ENCODE measurements at regions not wholly inside any gene's neighbourhood (a gene's known extent, or its start where the extent isn't known, plus 50 kb on each side); places are given as distances from the start of the nearest gene placed in this dataset.

DNA sequence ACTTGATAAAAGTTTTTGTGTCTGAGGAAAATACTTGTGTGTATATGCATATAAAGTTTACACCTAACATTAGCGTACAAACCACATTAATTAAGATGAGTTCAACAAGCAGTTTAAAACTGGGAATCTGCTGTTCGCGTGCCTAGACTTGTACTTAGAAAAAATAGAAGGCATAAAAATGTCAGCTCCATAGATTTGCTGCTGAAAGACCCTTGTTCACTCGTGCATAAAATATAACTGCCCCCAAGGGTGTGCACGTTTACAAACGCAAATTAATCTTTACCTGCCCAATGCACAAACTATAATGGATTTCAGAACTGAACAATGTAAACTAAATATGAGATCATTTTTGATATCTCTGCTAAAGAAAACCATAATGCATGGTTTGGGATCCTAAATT lies 392.3 kb upstream of the ADGRL2 start:
- TF ChIP-seq, protein P1, sequence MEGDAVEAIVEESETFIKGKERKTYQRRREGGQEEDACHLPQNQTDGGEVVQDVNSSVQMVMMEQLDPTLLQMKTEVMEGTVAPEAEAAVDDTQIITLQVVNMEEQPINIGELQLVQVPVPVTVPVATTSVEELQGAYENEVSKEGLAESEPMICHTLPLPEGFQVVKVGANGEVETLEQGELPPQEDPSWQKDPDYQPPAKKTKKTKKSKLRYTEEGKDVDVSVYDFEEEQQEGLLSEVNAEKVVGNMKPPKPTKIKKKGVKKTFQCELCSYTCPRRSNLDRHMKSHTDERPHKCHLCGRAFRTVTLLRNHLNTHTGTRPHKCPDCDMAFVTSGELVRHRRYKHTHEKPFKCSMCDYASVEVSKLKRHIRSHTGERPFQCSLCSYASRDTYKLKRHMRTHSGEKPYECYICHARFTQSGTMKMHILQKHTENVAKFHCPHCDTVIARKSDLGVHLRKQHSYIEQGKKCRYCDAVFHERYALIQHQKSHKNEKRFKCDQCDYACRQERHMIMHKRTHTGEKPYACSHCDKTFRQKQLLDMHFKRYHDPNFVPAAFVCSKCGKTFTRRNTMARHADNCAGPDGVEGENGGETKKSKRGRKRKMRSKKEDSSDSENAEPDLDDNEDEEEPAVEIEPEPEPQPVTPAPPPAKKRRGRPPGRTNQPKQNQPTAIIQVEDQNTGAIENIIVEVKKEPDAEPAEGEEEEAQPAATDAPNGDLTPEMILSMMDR (conservative IDR thresholded peaks at IDR 0.05; ENCODE audit: low read depth, low read length): no peak
- H3K4me3 ChIP-seq (ENCODE audit: low read length): no peak overlapping the region
- DNase-seq (ENCODE audit: low read depth): no peak

DNA sequence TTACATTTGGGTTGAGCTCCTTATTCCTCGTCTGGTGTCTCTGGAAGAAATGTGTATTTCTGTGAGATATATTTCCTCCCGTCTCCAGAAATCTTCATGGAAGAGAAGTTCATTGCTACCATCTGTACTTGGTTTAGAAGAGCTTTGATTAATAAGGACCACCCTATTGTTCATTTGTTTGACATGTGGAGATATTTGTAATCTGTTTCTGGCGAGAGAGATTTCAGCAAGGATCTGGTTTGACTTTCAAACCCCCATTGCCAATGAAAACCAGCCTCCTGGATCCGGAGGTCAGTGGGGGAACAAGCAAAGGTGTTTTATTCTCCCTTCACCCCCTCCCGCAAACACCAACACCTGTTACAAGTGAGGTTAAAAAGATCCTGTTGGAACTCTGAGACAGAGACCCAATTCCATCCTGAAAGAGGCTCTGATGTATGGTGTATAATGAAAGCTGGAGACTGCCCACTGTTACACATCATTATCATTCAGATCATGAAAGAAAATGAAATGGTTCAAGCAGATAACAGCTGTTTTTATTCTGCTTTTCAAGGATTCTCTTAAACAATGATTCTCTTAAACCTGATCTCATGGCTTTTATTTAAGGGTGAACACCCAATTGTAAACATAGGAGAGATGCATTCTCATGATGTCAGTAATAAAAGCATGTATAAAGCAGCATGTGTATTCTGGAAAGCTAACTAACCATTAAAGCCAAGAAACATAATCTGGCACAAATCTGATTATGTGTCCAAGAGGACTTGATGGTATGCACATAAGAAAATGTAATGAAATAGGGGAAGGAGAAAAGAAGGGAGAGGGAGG lies 393.5 kb upstream of the ADGRL2 start:
- TF ChIP-seq, protein P1 (conservative IDR thresholded peaks at IDR 0.05; ENCODE audit: low read depth, low read length): no peak
- no peak overlapping the region for H3K4me3 ChIP-seq (ENCODE audit: low read length)
- DNase-seq (ENCODE audit: low read depth): no peak

DNA sequence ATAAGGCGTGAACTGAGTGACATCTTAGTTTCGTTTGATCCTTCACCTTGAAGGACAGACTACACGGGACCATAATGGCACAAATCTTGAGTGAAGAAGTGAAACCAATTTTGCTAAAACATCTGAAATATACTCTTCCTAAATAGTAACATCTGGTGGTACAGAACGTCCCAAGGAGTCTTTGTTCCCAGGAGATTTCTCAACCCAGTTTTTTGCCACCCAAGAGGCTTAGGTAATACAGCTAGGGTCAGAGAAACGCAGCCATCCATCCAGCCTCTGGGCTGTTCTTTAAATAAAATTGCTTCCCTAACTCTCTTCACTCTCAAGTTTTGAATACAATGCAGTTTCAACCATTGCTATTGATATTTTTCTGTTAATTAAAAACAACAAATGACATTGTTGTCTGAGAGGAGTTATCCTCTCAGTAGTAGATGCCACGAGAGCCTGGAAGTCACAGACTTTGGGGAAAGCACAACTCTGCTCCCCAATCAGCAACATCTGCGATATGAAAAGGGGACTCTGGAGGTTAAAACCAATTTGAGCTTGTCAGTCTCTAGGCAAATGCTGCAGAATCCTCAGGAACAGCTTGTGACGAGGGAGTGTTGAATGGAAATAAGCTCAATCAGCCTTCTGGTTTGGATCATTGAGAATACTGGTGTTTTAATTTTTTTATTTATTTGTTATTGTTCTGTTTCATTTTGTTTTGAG lies 394.3 kb upstream of the ADGRL2 start:
- TF ChIP-seq, protein P1 (conservative IDR thresholded peaks at IDR 0.05; ENCODE audit: low read depth, low read length): no peak
- H3K4me3 ChIP-seq (ENCODE audit: low read length): no peak overlapping the region
- no peak for DNase-seq (ENCODE audit: low read depth)

DNA sequence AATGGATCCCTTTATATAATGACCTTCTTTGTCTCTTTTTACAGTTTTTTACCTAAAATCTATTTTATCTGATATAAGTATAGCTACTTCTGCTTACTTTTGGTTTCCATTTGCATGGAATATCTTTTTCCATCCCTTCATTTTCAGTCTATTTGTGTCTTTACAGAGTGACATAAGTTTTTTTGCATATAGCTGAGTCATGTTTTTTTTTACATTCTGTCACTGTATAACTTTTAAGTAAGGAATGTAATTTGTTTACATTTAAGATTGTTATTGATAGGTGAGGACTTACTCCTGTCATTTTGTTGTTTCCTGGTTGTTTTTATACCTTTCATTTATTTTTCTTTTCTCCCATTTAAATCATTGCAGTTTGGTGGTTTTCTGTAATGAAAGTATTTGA lies 402.7 kb upstream of the ADGRL2 start:
- TF ChIP-seq, protein P1 (conservative IDR thresholded peaks at IDR 0.05; ENCODE audit: low read depth, low read length): no peak
- no peak for DNase-seq (ENCODE audit: low read depth)
- no peak overlapping the region for H3K4me3 ChIP-seq (ENCODE audit: low read length)

DNA sequence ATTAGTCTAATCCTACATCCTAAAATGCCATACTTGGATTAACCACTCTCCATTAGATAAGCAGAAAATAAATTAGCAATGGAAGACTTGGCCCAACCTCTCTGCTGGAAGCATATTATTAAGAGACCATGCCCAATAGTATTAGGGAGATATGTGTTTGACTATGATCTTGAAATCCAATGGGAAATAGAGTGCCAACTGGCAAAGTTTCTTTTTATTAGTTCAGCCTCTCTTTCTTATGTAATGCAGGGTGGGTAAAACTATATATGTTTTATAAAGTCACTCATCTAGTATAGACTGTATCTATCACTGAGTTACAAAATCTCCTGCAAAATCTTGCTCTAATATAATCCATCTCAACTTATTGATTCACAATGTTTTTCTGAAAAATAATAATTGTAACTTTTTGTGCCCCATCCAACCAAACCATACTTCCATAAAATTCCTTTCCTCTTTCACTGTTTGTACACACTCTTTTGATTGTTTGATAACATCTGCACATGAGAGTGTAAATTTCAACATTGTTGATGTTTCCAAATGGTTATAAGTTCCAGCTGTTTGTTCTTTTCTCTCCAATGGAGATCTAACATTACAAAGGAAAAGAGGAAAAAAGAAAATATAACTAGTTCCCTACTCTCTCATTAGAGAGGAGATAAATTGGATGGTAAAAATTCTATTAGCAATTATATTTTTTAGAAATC lies 408.1 kb upstream of the ADGRL2 start:
- no peak overlapping the region for H3K4me3 ChIP-seq (ENCODE audit: low read length)
- TF ChIP-seq, protein P1 (conservative IDR thresholded peaks at IDR 0.05; ENCODE audit: low read depth, low read length): no peak
- DNase-seq (ENCODE audit: low read depth): no peak

DNA sequence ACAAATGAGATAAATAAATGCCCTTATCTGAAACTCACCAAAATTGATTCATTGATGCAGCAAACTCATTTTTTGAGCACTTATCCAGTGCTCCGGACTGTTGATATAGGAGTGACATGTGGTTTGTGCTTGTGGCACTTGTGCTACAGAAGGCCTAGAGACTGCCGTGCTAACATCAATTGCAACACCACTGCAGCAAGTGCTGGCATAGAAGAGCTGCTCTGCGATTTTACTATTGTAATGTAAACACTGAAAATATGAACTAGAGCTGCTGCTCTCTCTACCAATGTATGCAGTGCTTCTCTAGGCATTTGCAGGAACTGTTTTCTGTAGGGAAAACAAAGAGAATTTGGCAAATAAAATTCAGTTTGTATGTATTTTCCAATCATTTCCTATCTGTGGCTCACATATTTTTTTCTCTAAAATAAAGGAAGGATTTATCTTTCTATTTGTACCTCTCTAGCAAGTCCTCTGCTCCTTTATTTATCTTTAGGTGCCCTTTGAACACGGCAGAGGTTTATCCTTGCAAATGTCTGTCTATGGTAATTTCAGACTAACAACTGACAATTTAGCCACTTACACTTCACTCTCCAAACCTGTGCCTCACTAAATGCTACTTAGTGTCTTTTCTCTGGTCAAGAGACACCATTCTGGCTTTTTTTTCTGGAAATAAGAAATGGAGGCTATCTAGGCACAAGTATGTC lies 409.5 kb upstream of the ADGRL2 start:
- no peak for DNase-seq (ENCODE audit: low read depth)
- no peak overlapping the region for H3K4me3 ChIP-seq (ENCODE audit: low read length)
- TF ChIP-seq, protein P1 (conservative IDR thresholded peaks at IDR 0.05; ENCODE audit: low read depth, low read length): no peak
